Pons (tissue), 1 donor: ENCODE measurements at regions not wholly inside any gene's neighbourhood (a gene's known extent, or its start where the extent isn't known, plus 50 kb on each side); places are given as distances from the start of the nearest gene placed in this dataset.

Experiments used
- DNase-seq: peaks from one replicate; pipeline ENCODE4 v3.0.0-alpha.2; 2016; ENCODE audit warnings: low spot score

DNA sequence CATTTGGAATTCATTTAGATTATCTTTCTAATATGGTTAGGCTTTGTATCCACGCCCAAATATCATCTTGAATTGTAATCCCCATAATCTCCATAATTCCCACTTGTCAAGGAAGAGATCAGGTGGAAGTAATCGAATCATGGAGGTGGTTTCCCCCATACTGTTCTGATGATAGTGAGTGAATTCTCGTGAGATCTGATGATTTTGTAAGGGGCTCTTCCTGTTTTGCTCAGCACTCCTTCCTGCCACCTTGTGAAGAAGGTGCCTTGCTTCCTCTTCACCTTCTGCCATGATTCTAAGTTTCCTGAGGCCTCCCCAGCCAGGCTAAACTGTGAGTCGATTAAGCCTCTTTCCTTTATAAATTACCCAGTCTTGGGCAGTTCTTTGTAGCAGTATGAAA, 527.5 kb upstream of the ARRDC3 start:
- DNase-seq = no peak

DNA sequence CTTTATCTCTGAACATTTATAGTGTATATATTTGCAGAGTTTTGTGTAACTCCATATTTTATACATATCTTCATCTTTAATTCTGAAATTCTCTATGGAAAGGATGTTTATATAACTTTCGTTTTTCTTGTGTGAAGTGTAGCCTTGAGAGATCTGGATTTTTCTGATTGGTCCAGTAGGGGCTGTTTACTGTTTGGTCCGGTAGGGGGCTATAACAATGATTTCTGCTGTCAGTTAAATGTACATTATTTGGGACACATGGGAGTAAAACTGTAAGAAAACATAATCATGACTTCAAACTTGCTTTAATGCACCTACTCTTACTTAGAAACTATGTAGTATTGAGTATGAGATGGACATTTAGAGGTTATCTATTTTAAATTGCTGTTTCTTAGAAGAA, 527.1 kb upstream of the ARRDC3 start:
- no peak for DNase-seq

DNA sequence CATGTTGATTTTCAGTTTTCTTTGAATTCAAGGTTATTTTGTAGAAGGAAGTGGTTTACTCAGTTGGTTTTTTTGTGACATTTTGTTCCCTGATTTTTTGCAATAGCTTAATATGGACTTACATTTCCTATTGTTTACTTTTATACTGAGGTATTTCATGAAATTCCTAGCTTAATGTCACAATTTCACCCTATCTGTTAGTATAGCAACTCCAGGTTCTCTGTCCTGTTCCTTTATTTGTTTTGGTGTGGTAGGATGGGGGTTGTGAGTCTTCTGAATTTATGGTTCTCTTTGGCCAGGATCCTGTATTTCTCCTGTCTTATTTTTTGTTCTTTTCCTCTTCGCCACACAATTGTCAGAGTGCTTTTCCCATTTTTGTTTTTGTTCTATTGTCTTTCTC, 523.4 kb upstream of the ARRDC3 start:
- DNase-seq = no peak

DNA sequence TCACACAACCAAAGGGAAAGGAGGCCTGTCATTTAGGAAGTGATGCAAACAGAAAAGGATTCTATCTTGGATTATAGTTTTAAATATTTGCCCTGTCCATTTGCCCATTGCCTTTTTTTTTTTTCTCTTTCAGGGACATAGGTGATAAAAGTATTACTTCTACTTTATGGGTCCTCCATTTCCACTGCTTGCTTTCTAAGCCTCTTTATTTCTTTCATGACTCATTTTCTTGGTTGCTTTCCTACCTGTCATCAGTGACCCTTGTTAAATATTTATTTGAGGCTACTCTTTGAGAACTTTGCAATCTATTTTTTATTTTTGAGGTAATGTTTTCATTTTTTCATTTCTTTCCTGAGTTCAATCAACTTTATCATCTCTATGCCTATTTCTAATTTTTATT, 522.9 kb upstream of the ARRDC3 start:
- no peak for DNase-seq

DNA sequence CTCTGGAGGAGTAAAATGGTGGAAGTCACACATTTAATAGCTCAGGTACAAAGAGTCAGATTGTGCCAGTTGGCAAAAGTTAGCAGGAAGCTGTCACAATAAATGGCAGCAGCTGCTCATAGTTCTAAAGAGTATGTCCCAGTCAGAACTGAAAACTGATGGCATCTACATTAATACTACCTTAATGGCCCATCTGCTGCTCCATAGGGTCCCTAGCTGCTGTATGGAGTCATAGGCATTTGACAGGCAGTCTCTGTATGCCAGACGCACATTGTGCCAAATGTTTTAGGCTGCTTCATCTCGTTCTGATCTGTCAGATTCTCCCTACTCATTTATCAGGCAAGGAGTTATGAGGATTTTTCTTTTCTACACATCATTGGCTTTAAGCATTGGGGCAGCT, 515.8 kb upstream of the ARRDC3 start:
- DNase-seq = peak; percentile 3

DNA sequence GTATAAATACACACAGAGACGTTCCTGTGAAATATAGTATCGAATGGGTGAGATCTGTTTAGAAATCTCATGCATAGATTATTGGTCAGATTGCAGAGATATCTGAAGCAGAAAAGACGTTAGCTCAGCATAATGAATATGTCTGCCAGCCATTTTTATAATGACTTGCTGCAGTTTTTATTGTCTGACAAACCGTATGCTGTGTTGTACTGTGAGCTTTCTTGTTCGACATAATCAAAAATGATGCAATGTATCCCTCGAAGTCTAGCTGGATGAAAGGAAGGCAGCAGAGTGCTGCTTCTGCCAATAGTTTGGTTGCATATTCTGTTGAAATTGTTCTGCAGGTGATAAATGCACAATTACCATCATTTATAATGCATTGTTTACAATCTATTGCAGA, 514.9 kb upstream of the ARRDC3 start:
- DNase-seq = no peak

DNA sequence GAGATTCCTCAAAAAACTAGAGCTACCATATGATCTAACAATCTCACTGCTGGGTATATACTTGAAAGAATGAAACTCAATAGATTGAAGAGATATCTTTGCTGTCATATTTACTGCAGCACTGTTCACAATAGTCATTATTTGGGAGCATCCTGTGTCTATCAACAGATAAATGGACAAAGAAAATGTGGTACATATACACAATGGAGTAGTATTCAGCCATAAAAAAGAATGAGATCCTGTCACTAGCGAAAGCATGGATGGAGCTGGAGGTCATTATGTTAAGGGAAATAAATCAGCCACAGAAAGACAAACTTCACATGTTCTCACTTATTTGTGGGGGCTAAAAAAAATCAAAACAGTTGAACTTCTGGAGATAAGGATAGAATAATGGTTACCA, 505.7 kb upstream of the ARRDC3 start:
- no peak for DNase-seq

DNA sequence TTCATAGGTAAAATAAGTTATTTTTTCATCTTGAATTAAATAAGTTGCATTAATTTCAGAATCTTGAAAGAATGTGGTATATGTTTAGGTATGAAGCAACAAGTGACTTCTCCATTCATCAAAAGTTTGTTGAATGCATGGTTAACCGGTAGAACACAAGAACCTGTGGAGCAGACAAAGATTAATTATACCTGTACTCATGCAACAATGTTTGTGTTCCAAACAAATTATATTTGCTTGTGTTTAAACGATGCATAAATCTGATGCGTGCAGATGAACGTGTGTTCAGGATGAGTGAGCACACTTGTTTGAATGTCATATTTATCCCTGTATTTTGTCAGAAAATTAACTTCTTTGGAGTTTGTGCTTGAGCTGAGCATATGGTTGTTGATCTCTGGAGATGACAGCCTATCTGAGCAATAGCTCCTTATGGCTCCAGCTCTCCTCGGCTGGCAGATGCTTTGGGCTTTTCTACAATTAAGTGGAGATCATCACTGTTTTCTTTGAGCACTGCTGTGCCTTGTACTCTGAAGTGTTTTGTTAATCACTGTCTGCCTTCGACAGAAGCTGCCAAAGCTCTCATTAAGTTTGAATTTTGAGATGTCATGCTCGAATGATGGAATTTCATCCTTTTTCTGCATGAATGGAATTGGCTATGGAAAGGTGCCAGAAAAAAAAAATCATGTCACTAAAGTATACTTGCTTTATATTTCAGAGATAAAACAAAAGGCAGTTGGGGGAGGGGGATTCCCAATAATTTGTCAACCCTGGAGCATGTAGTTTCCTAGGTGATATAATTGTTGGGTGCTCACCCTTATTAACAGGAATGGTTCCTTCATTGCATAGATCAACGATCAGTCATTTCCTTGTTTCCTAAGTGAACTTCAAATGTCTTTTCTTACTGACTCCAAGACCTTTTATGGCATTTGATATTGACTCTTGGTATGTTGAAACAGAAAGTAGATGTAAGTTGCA, 502.5 kb upstream of the ARRDC3 start:
- no peak for DNase-seq

DNA sequence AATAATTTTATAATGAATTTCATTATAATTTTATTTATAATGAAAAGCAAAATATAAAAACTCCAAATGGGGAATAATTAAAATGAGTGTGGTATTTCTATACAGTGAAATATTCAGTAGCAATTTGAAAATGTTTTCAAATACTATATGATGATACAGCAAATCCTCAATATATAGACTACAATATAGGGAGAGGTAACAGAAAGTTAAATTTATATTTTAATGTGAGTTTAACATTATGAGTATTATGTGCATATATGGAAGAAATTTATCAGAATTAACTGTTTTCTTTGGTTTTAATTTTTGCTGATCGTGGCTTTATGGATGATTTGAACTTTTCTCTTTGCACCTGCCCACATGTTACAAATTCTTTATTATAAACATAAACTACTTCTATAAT, 500.9 kb upstream of the ARRDC3 start:
- no peak for DNase-seq

DNA sequence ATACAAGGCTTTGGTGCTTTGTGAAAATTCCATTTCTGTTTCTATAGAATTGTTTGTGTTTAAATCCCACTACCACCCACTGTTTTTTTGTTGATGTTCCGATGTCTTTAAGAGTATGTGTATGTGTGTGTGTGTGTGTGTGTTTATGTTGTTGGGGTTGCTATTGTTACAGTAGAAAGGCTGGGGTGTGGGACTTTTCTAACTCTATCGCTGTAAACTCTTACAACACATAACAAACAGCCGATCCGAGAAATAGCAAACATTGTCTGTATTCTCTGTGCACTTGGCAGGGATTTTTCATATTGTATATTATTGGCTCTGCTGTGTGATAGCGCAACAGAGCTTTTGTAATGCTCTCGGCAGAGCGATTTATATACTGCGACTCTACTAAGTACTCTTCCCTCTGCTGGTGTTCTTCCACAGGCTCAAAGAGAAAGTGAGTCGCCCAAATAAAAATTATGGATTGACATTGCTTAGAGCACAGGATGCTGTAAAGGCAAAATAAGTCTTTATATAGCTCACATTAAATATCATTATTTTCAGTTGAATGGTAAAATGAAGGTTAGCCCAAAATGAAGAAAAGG, 492.2 kb upstream of the ARRDC3 start:
- no peak for DNase-seq

DNA sequence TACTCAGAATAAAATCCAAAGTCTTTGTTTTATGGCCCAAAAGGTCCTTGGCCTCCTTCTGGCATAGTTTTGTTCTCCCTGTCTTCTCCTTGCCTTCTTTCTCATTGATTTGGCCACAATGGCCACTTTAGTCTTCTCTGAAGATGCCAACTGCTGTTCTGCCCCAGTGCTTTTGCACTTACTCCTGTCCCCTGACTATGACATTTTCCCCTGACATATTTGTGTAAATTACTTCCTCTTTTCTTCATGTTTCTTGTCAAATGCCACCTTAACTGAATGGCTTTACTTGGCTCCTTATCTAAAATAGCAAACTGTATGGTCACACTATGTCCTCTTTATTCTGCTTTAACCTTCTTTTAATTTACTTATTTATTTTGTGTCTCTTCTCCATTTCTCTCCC, 484.7 kb upstream of the ARRDC3 start:
- DNase-seq = no peak

DNA sequence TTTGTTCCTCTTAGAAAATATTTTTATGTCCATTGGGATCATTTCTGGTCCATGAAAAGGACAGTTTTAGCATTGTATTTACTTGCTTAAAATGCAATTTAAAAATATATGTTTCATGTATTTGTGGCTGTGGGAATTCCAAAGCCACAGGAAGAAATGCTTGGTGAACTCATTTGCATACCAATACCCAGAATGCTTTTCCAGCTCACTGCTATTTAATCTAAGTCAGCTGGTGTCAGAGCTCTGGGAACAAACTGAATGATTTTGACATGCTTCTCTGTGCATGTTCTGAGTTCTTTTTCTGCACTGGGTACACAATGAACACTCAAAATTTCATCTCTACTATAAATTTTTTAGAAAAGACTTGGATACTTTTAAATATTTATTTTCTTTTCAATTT, 482.8 kb upstream of the ARRDC3 start:
- DNase-seq = no peak

DNA sequence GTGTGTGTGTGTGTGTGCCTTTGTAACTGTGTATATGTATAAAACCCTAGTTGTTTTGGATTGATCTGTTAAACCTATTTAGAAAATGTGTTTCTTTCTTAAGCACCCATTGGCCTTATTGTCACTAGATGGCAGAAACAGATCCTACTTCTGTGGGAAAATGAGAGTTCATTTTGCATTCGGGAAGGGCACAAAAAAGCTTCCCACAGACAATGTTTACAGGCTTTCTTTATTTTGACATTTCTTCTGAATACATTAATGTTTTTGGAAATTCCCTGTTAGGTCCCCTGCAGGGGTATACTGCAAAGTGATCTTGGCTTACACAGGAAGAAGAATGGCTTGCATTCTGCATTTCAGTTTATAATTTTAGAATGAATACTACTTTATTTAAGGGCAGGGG, 481.8 kb upstream of the ARRDC3 start:
- no peak for DNase-seq

DNA sequence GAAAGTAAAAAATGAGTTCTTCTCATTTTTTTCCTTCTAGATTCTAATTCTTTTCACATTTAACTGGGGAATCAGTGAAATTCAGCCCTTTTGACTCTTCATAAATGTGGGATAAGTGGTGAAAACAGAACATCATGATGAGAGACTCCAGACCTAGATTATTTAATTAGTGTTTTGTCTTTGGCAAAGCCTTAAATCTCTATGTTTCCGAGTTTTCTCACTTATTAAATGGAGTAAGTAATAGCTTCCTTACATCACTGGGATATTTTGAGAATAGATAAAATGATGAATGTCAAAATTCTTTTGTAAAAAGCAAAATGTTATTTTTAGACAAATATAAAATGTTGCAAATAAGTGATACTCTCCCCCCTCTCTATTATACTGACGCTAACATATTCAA, 468.6 kb upstream of the ARRDC3 start:
- no peak for DNase-seq

DNA sequence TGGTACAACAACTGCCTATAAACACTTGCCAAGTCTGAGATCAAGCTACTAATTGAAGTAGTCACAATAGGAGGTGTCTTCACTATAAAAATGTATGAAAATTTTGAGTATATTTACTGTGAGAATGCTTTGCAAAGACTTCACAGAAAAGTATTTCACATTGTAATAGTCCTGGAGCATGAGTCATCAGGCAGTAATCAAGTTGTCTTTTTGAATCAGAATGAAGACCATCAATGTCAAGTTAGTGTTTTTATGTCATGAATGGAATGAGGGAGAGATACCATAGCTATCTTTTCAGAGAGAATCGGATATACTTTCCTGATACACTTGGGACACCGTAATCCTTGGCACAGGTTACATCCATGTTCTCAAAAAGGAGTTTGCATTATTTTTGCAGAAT, 466.9 kb upstream of the ARRDC3 start:
- no peak for DNase-seq

DNA sequence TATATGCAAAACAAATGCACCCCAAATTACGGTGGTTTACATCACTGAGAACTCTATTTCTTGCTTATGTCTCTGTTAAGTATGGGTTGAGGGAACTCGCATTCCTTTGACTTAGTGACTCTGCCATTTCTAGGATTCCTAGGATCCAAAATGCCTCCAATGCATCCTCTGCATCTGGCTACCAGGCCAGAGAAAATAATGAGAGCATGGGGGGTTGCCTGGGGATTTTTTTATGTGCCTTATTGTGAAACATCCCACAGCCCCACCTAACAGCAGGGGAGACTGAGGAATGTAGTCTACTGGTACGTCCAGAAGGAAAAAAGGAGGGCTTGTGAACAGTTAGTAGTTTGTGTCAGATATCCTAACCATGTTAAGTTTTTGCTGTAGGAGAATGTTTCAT, 466.0 kb upstream of the ARRDC3 start:
- no peak for DNase-seq

DNA sequence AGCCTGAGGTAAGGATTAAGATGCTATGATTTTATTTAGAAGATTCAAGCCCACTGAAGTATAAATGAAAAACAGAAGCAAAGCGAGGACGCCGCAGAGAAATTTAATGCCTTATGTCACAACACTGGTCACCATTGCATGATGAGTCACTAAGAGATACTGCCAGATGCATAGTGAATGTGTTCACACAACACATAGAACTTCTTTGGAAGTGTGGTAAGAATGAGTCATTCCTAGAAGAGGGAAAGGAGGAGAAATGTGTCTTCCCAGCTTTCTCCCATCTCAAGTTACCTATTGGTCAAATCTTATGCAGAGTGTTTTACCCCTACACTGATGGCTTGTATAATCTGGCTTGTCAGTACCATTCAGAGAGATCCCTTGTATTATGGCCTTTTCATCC, 465.3 kb upstream of the ARRDC3 start:
- no peak for DNase-seq

DNA sequence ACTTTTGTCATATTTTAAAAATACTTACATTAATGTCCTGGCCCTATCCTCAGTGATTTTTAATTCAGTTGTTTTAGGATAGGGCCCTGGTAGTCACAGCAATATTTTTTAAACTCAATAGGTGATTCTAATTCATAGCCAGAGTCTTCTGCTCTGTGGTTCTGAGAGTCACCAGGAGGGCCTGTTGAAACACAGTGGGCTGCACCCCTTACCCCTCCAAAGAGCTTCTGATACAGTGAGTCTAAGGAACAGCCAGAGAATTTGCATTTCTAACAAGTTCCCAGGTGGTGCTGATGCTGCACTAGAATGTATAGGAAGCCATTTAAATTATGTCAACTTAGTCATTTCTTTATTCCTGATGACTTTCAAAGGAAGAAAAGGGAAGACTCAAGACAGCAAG, 458.3 kb upstream of the ARRDC3 start:
- DNase-seq = no peak

DNA sequence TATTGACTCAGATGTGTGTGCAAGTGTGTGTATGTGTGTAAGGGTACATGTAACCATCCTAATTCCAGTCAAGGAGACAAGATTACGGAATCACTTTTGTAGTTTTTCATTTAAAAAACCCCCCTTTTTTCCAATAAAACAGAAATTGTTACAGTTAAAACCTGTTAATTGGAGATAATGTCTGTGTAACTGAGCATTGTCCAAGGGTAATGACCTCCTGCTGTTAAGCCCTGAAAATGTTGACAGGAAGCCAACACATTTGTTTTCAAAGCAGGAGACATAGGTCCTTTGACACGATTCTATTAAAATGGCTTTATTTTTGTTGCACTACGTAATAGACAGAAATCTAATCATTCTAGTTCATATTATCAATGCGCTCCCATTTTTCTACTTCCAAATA, 457.3 kb upstream of the ARRDC3 start:
- no peak for DNase-seq

DNA sequence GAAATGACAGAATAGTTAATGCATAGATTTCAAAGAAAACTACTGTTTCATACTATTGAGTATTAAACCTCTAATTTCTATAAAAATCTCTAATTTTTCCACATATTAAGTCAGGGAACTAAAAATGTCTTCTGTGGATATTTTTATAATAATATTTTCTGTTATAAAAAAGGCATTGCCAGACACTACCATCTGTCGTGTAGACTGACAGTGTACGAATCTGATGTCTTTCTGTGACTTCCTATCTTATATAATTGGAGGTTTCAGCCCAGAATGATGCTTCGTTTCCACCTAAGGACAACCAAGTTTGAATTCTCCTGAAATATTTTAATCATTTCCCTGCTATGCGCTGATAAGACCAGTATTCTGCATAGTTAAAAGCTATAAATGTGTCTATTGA, 456.6 kb upstream of the ARRDC3 start:
- no peak for DNase-seq

DNA sequence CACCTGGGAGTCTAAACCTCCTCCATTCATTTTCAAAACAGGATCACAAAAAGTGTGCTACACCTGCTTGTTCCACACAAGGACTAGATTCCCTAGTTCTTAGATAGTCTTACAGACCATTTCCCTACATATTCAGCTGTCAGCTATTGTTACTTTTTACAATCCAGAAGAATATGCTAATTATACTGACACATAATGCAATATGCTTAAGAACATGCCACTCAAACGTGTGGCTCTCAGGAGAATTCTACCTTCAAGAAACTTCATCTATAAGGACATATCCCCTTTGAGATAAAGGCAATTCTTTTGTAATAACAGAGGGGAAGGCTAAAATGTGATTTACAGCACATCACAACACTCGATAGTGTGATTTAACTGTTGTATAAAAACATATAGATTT, 456.1 kb upstream of the ARRDC3 start:
- no peak for DNase-seq

DNA sequence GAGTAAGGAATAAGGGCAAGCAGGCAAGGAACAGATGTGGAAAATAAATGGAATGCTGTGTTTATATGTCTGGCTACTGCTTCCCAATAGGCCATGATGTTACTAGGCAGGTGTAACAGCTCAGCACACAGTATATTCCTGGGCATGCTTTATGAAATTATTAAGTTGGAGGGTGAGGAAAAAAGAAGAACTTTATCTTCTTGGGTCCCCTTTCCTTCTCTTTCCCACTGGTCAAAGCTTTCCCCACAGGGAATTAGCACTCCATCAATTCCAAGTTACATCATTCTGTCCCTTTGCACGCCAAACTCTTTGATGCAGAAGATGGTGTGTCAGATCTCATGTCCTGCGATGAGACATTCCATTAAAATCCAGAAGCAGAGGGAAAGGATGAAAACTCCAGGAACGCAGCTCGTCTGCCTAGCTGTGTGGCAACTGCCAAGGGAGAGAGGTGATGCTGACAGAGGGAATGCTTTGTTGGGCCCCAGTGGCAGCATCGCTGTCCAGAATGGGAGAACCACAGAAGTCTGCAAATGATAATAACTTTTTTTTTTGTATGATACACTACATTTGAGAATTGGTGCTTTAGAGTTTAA, 447.3 kb upstream of the ARRDC3 start:
- DNase-seq = no peak

DNA sequence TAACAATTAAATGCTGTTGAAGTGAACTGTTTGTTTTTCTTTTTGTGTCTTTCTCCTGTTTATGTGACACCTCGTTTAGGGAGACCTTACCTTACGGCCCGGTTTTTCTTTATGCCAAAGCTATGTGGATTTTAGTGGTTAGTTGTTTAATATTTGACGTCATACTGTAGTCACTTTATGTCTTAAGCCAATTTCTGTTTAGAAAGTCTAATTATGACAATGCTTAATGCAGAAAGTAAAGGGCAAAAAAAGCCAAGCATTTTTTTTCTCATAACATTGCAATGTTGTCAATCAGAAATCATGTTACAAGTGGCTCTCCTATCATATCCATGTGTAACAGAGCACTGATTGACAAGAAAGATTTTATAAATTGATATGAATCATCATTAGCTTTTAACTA, 442.5 kb upstream of the ARRDC3 start:
- DNase-seq = no peak
